SK-N-SH (cell line): ENCODE measurements at regions not wholly inside any gene's neighbourhood (a gene's known extent, or its start where the extent isn't known, plus 50 kb on each side); places are given as distances from the start of the nearest gene placed in this dataset.

Experiments
- CTCF ChIA-PET: fragments of 300-600, 350-600 bp; formaldehyde crosslinking; extraction: SDS; loops from one replicate; lab custom pipeline; 2021; lab: Yijun Ruan, JAX
- POLR2A ChIA-PET: fragments of 350-600 bp; sonication (Branson Sonifier 250); formaldehyde crosslinking; extraction: SDS; loops from one replicate; lab custom pipeline; 2020; ENCODE audit warnings: antibody characterized with exemption, inconsistent platforms; lab: Yijun Ruan, JAX
- DNase-seq: peaks from one replicate; pipeline ENCODE4 v3.0.0; 2012
- H2AFZ ChIP-seq: fragments of 200-600 bp; sonication (generic); 2 replicates; pipeline ENCODE4 v1.8.1; 2016; ENCODE audit warnings: antibody characterized with exemption, mild to moderate bottlenecking, low read depth
- H3F3A ChIP-seq: fragments of 200-600 bp; sonication (generic); replicated peaks from 2 replicates; pipeline ENCODE3; 2016; ENCODE audit warnings: antibody characterized with exemption, mild to moderate bottlenecking; ENCODE audit not compliant: insufficient read depth
- H3K27ac ChIP-seq, 2 experiments: fragments of 200-500 bp in 1 of 2; fragments of 200-600 bp in 1 of 2; sonication (Bioruptor generic) in 1 of 2; sonication (generic), shearing (Covaris generic) in 1 of 2; 2 replicates each; pipeline versions ENCODE4 v1.5.1 to v1.6.1; 2014 to 2016; ENCODE audit warnings: low read depth in 2 of 2, inconsistent platforms in 1 of 2, low read length in 1 of 2, mild to moderate bottlenecking in 1 of 2, mixed read lengths in 1 of 2
- H3K27me3 ChIP-seq: fragments of 200-600 bp; sonication (generic), shearing (Covaris generic); 2 replicates; pipeline ENCODE4 v1.6.1; 2016; ENCODE audit warnings: mixed run types; ENCODE audit not compliant: insufficient read depth
- H3K36me3 ChIP-seq, 2 experiments: fragments of 200-500 bp in 1 of 2; fragments of 200-600 bp in 1 of 2; sonication (Bioruptor generic) in 1 of 2; sonication (generic) in 1 of 2; replicated peaks in 1 of 2; 2 replicates each; pipeline versions ENCODE3 to v1.5.1; 2014 to 2016; ENCODE audit warnings: low read length in 1 of 2, mild to moderate bottlenecking in 1 of 2; ENCODE audit not compliant: insufficient read depth in 2 of 2, control insufficient read depth in 1 of 2
- H3K4me1 ChIP-seq, 2 experiments: fragments of 200-500 bp in 1 of 2; fragments of 200-600 bp in 1 of 2; sonication (Bioruptor generic) in 1 of 2; sonication (generic), shearing (Covaris generic) in 1 of 2; 2 replicates each; pipeline versions ENCODE4 v1.5.1 to v1.6.1; 2014 to 2016; ENCODE audit warnings: low read depth in 1 of 2, low read length in 1 of 2, mixed run types in 1 of 2; ENCODE audit not compliant: insufficient read depth in 2 of 2, control insufficient read depth in 1 of 2
- H3K4me2 ChIP-seq: fragments of 200-600 bp; sonication (generic), shearing (Covaris generic); 2 replicates; pipeline ENCODE4 v1.6.1; 2017; ENCODE audit warnings: mixed run types
- H3K4me3 ChIP-seq, 2 experiments: fragments of 200-500 bp in 1 of 2; fragments of 200-600 bp in 1 of 2; sonication (Bioruptor generic) in 1 of 2; sonication (generic), shearing (Covaris generic) in 1 of 2; 2 replicates each; pipeline versions ENCODE4 v1.5.1 to v1.8.1; 2014 to 2016; ENCODE audit warnings: low read depth in 2 of 2, inconsistent platforms in 1 of 2, low read length in 1 of 2, mild to moderate bottlenecking in 1 of 2, mixed read lengths in 1 of 2, moderate library complexity in 1 of 2
- H3K79me2 ChIP-seq: fragments of 200-600 bp; sonication (generic); 2 replicates; pipeline ENCODE4 v1.8.1; 2017; ENCODE audit warnings: mild to moderate bottlenecking; ENCODE audit not compliant: insufficient read depth
- H3K9ac ChIP-seq: fragments of 200-600 bp; sonication (generic); 2 replicates; pipeline ENCODE4 v1.6.1; 2017; ENCODE audit warnings: mixed run types
- H3K9me2 ChIP-seq: fragments of 200-600 bp; sonication (generic); 2 replicates; pipeline ENCODE4 v1.6.1; 2017; ENCODE audit warnings: mixed run types
- H3K9me3 ChIP-seq: fragments of 200-600 bp; sonication (generic); 2 replicates; pipeline ENCODE4 v1.6.1; 2017; ENCODE audit warnings: mixed run types, mild to moderate bottlenecking, moderate library complexity
- H4K20me1 ChIP-seq: fragments of 200-600 bp; sonication (generic); 2 replicates; pipeline ENCODE4 v1.6.1; 2017; ENCODE audit warnings: mild to moderate bottlenecking, mixed run types; ENCODE audit not compliant: insufficient read depth
- CHD2 ChIP-seq: fragments of 150-350 bp; IDR thresholded peaks from 2 replicates; pipeline ENCODE4 v1.6.1; 2018; ENCODE audit warnings: low read length; ENCODE audit not compliant: partially characterized antibody
- ELF1 ChIP-seq: IDR thresholded peaks from 2 replicates; pipeline ENCODE4 v1.4.0; 2012
- FOXM1 ChIP-seq: IDR thresholded peaks from 2 replicates; pipeline ENCODE4 v1.4.0; 2012; ENCODE audit warnings: low read depth, mild to moderate bottlenecking
- GABPA ChIP-seq: IDR thresholded peaks from 2 replicates; pipeline ENCODE4 v1.4.0; 2012; ENCODE audit warnings: low read depth, mild to moderate bottlenecking
- GATA2 ChIP-seq: sonication (generic); formaldehyde crosslinking; IDR thresholded peaks from 2 replicates; pipeline ENCODE4 v1.5.0; 2020; ENCODE audit warnings: mild to moderate bottlenecking, missing genetic modification reagents
- IRF3 ChIP-seq: fragments of 150-350 bp; IDR thresholded peaks from 2 replicates; pipeline ENCODE4 v1.6.1; 2016; ENCODE audit warnings: mild to moderate bottlenecking, low read depth, low read length
- JUND ChIP-seq: IDR thresholded peaks from 2 replicates; pipeline ENCODE4 v1.4.0; 2012
- MAX ChIP-seq: IDR thresholded peaks from 2 replicates; pipeline ENCODE4 v1.4.0; 2012; ENCODE audit warnings: low read depth
- NRF1 ChIP-seq: IDR thresholded peaks from 2 replicates; pipeline ENCODE4 v1.6.1; 2012; ENCODE audit warnings: low read depth, mild to moderate bottlenecking, low read length
- POLR2AphosphoS5 ChIP-seq: IDR thresholded peaks from 2 replicates; pipeline ENCODE4 v1.6.1; 2012; ENCODE audit warnings: low read depth, low read length
- REST ChIP-seq: IDR thresholded peaks from 2 replicates; pipeline ENCODE4 v1.6.1; 2012; ENCODE audit warnings: mild to moderate bottlenecking, low read depth, low read length, moderate library complexity
- RFX5 ChIP-seq: IDR thresholded peaks from 2 replicates; pipeline ENCODE4 v1.6.1; 2012; ENCODE audit warnings: mild to moderate bottlenecking, improper control_type of control experiment, low read length
- RXRA ChIP-seq: IDR thresholded peaks from 2 replicates; pipeline ENCODE4 v1.4.0; 2012; ENCODE audit warnings: low read depth, mild to moderate bottlenecking, borderline replicate concordance
- TAF1 ChIP-seq: IDR thresholded peaks from 2 replicates; pipeline ENCODE4 v1.6.1; 2012; ENCODE audit warnings: low read depth, mild to moderate bottlenecking, low read length, moderate library complexity, borderline replicate concordance
- TCF12 ChIP-seq: IDR thresholded peaks from 2 replicates; pipeline ENCODE4 v1.4.0; 2012
- TEAD4 ChIP-seq: IDR thresholded peaks from 2 replicates; pipeline ENCODE4 v1.4.0; 2012; ENCODE audit warnings: mild to moderate bottlenecking, borderline replicate concordance; ENCODE audit not compliant: insufficient read depth
- USF1 ChIP-seq: IDR thresholded peaks from 2 replicates; pipeline ENCODE4 v1.4.0; 2012; ENCODE audit warnings: low read depth, borderline replicate concordance
- USF2 ChIP-seq: fragments of 150-350 bp; IDR thresholded peaks from 2 replicates; pipeline ENCODE4 v1.6.1; 2017; ENCODE audit warnings: antibody characterized with exemption, low read length, low read depth, borderline replicate concordance
- YY1 ChIP-seq: IDR thresholded peaks from 2 replicates; pipeline ENCODE4 v1.4.0; 2012; ENCODE audit warnings: low read depth, mild to moderate bottlenecking
- ZBTB33 ChIP-seq: IDR thresholded peaks from 2 replicates; pipeline ENCODE4 v1.4.0; 2012; ENCODE audit warnings: low read depth, borderline replicate concordance
- WGBS: methylation state at CpG from one replicate; pipeline ENCODE4 v1.1.6; 2017; ENCODE audit warnings: low lambda C conversion rate; 5-methylcytosine and 5-hydroxymethylcytosine counted together

GRCh38 chr15:22265970-22266369, 185.6 kb downstream of the OR4M2 start:
- 0 out of 2 replicates have a peak overlapping the region, but pooled peaks have one; percentile 12 for H3K4me2 ChIP-seq
- WGBS: 16% methylated on average over 2 of the region's 2 CpGs

More at GRCh38 chr15:22265970-22266369, 185.6 kb downstream of the OR4M2 start:
- peaks cover 0 to 27% of the 10 kb centered on the region in 2 experiments; a peak in 1 of 4 replicates for H3K4me1 ChIP-seq
- H2AFZ ChIP-seq: no peak overlapping the region
- no peaks in the 10 kb centered on the region for H3K27me3 ChIP-seq
- H3K27ac ChIP-seq: no peak overlapping the region
- H3K9ac ChIP-seq: no peak overlapping the region
- CTCF ChIA-PET: no interaction called here
- POLR2A ChIA-PET: no interaction called here
- no peaks in the 10 kb centered on the region for H3K9me3 ChIP-seq
- 0 out of 2 replicates have a peak, but pooled peaks cover 3% of the 10 kb centered on the region for H4K20me1 ChIP-seq
- H3F3A ChIP-seq: no peaks in the 10 kb centered on the region
- no peaks in the 10 kb centered on the region for H3K9me2 ChIP-seq
- TF ChIP-seq ZBTB33: no peak
- TF ChIP-seq USF1: no peak
- no peak for TF ChIP-seq TAF1
- no peak for TF ChIP-seq POLR2AphosphoS5
- TF ChIP-seq TCF12: no peak
- no peak for TF ChIP-seq GABPA
- TF ChIP-seq TEAD4: no peak
- TF ChIP-seq FOXM1: no peak
- TF ChIP-seq GATA2 (CRISPR knock-in tag): no peak
- no peak for TF ChIP-seq RFX5
- TF ChIP-seq ELF1: no peak
- no peak for TF ChIP-seq RXRA
- TF ChIP-seq NRF1: no peak
- no peak for TF ChIP-seq JUND
- no peak for TF ChIP-seq MAX
- TF ChIP-seq YY1: no peak
- no peak for TF ChIP-seq REST
- TF ChIP-seq CHD2: no peak
- TF ChIP-seq IRF3: no peak
- no peak for TF ChIP-seq USF2
- H3K79me2 ChIP-seq: no peaks in the 10 kb centered on the region
- H3K36me3 ChIP-seq: no peaks in the 10 kb centered on the region
- no peak for DNase-seq
- H3K4me3 ChIP-seq: no peak overlapping the region
